ENCODE measurements at regions not wholly inside any gene's neighbourhood (a gene's known extent, or its start where the extent isn't known, plus 50 kb on each side); places are given as distances from the start of the nearest gene placed in this dataset.

DNA sequence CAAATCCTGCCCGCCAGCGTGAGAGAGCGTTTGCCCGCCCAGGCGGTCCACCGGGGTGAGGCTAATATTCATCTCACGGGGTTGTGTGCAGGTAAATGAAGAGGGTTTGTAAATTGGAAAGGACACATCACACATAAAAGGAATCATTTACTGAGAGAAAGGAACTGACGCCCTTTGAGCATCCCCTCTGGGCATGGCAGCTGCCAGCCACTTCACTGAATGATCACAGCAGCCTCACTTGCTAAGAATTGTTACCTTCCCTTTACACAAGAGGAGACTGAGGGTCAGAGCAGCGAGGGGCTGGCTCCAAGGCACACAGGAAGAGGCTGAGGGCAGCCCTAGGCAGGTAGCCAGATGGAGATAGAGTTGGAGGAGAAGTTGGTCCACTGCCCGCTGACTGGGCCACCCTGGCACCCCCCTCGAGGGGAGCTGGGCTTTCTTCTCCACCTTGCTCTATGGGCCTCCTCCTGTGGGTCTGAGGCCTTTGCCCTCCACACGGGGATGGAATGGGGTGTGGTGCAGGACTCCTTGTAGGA, 96.0 kb downstream of the FOXD2 start:
- Mint-ChIP-seq H3K9me3 (peaks cover 9% of the 10 kb centered on the region), H3K36me3 (peaks cover 6% of the 10 kb centered on the region), H3K4me3 (peak overlapping the region; percentile 65), H3K4me1 (peaks cover 33% of the 10 kb centered on the region), H3K27ac (no peak overlapping the region; the same call in 1 of the 2 replicates), H3K27me3 (ENCODE audit: low read depth) (peaks cover 32% of the 10 kb centered on the region)
- no peak for DNase-seq (ENCODE audit: low spot score)
- 0 out of 2 replicates have a peak, but pooled peaks have one; percentile 5 for TF ChIP-seq GTF2I (CRISPR knock-in tag; conservative IDR thresholded peaks at IDR 0.05)
- TF ChIP-seq SP1 (CRISPR knock-in tag; conservative IDR thresholded peaks at IDR 0.05), result no peak
- ATAC-seq, result peak; percentile 23
- CTCF ChIA-PET, result interaction anchor here (1.0 to 3.2 kb wide), 10 partner anchors 12 to 192 kb away, joined by 3 to 20 read pairs (median 6); partner anchors contain the start of gene FOXD2
- POLR2A ChIA-PET, result no interaction called here

DNA sequence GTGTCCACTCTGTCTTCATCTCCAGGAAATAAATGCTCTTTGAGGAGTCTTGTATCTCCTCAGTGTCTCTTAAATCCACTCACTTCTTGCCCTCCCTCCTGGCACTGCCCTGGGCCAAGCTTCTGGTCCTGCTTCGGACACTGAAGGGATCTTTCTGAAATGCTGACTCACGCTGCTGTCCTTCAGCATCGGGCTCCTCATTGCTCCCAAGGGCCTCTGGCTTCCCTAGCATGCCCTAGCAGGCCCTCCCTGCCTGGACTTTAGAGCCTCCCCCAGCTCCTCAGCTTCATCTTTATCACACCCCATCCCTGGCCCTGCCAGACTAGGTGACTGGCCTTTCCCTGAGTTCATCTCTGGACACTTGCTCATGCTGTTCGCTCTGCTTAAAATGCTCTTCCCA, 96.6 kb downstream of the FOXD2 start:
- TF ChIP-seq, protein P1, sequence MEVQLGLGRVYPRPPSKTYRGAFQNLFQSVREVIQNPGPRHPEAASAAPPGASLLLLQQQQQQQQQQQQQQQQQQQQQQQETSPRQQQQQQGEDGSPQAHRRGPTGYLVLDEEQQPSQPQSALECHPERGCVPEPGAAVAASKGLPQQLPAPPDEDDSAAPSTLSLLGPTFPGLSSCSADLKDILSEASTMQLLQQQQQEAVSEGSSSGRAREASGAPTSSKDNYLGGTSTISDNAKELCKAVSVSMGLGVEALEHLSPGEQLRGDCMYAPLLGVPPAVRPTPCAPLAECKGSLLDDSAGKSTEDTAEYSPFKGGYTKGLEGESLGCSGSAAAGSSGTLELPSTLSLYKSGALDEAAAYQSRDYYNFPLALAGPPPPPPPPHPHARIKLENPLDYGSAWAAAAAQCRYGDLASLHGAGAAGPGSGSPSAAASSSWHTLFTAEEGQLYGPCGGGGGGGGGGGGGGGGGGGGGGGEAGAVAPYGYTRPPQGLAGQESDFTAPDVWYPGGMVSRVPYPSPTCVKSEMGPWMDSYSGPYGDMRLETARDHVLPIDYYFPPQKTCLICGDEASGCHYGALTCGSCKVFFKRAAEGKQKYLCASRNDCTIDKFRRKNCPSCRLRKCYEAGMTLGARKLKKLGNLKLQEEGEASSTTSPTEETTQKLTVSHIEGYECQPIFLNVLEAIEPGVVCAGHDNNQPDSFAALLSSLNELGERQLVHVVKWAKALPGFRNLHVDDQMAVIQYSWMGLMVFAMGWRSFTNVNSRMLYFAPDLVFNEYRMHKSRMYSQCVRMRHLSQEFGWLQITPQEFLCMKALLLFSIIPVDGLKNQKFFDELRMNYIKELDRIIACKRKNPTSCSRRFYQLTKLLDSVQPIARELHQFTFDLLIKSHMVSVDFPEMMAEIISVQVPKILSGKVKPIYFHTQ (CRISPR knock-in tag; IDR thresholded peaks at IDR 0.05), result no peak
- TF ChIP-seq NFE2L1 (CRISPR knock-in tag; IDR thresholded peaks at IDR 0.05), result 0 out of 2 replicates have a peak, but pooled peaks have one; percentile 50
- H3K4me1 Mint-ChIP-seq, result peaks cover 33% of the 10 kb centered on the region
- peaks cover under 1% of the 10 kb centered on the region for H3K36me3 Mint-ChIP-seq
- peaks cover 27% of the 10 kb centered on the region for H3K27me3 Mint-ChIP-seq (ENCODE audit: low read depth)
- ChIA-PET CTCF (interaction anchor here (1.1 to 3.2 kb wide), 5 partner anchors 11 to 192 kb away, joined by 5 to 20 read pairs (median 10); no protein-coding TSS in a partner anchor), POLR2A (no interaction called here)
- no peak for DNase-seq (ENCODE audit: low spot score)
- H3K4me3 Mint-ChIP-seq, result peak overlapping the region; percentile 65
- ATAC-seq, result no peak
- peaks cover 3% of the 10 kb centered on the region for H3K9me3 Mint-ChIP-seq
- no peak overlapping the region for H3K27ac Mint-ChIP-seq

DNA sequence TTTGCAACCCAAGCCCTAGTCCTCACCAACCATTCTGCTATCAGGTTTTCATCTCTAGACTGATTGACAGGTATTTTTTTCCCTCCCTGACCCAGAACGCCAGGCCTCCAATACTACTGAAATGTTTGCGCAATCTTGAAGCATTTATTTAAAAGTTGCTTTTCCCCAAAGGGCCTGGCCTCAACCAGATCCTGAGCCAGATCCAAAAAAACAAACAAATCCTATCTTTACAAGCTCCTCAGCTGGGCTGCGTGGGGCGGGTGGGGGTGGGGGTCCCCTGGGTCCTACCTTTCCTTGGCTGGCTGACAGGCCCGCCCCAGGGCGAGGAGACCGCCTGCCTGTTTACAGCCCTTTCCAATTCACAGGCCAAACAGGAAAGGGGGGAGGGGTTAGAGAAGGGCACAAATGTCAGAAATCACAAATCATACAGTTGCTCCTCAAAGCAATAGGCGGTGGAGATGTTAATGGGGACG, 98.8 kb downstream of the FOXD2 start:
- peaks cover 6% of the 10 kb centered on the region for H3K36me3 Mint-ChIP-seq
- no peak overlapping the region for H3K4me3 Mint-ChIP-seq
- TF ChIP-seq EMX1 (CRISPR knock-in tag; IDR thresholded peaks at IDR 0.05), result no peak
- TF ChIP-seq, protein P2, sequence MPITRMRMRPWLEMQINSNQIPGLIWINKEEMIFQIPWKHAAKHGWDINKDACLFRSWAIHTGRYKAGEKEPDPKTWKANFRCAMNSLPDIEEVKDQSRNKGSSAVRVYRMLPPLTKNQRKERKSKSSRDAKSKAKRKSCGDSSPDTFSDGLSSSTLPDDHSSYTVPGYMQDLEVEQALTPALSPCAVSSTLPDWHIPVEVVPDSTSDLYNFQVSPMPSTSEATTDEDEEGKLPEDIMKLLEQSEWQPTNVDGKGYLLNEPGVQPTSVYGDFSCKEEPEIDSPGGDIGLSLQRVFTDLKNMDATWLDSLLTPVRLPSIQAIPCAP (CRISPR knock-in tag; IDR thresholded peaks at IDR 0.05), result no peak
- TF ChIP-seq, protein P3, sequence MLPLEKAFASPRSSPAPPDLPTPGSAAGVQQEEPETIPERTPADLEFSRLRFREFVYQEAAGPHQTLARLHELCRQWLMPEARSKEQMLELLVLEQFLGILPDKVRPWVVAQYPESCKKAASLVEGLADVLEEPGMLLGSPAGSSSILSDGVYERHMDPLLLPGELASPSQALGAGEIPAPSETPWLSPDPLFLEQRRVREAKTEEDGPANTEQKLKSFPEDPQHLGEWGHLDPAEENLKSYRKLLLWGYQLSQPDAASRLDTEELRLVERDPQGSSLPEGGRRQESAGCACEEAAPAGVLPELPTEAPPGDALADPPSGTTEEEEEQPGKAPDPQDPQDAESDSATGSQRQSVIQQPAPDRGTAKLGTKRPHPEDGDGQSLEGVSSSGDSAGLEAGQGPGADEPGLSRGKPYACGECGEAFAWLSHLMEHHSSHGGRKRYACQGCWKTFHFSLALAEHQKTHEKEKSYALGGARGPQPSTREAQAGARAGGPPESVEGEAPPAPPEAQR (CRISPR knock-in tag; IDR thresholded peaks at IDR 0.05), result no peak
- TF ChIP-seq ZBTB21 (CRISPR knock-in tag; IDR thresholded peaks at IDR 0.05; ENCODE audit: borderline replicate concordance), result no peak
- no peak for TF ChIP-seq MYBL2 (CRISPR knock-in tag; IDR thresholded peaks at IDR 0.05)
- TF ChIP-seq, protein P4, sequence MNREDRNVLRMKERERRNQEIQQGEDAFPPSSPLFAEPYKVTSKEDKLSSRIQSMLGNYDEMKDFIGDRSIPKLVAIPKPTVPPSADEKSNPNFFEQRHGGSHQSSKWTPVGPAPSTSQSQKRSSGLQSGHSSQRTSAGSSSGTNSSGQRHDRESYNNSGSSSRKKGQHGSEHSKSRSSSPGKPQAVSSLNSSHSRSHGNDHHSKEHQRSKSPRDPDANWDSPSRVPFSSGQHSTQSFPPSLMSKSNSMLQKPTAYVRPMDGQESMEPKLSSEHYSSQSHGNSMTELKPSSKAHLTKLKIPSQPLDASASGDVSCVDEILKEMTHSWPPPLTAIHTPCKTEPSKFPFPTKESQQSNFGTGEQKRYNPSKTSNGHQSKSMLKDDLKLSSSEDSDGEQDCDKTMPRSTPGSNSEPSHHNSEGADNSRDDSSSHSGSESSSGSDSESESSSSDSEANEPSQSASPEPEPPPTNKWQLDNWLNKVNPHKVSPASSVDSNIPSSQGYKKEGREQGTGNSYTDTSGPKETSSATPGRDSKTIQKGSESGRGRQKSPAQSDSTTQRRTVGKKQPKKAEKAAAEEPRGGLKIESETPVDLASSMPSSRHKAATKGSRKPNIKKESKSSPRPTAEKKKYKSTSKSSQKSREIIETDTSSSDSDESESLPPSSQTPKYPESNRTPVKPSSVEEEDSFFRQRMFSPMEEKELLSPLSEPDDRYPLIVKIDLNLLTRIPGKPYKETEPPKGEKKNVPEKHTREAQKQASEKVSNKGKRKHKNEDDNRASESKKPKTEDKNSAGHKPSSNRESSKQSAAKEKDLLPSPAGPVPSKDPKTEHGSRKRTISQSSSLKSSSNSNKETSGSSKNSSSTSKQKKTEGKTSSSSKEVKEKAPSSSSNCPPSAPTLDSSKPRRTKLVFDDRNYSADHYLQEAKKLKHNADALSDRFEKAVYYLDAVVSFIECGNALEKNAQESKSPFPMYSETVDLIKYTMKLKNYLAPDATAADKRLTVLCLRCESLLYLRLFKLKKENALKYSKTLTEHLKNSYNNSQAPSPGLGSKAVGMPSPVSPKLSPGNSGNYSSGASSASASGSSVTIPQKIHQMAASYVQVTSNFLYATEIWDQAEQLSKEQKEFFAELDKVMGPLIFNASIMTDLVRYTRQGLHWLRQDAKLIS (CRISPR knock-in tag; IDR thresholded peaks at IDR 0.05; ENCODE audit: borderline replicate concordance), result no peak
- TF ChIP-seq, protein P5, sequence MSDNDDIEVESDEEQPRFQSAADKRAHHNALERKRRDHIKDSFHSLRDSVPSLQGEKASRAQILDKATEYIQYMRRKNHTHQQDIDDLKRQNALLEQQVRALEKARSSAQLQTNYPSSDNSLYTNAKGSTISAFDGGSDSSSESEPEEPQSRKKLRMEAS (CRISPR knock-in tag; IDR thresholded peaks at IDR 0.05), result no peak
- TF ChIP-seq, protein P6, sequence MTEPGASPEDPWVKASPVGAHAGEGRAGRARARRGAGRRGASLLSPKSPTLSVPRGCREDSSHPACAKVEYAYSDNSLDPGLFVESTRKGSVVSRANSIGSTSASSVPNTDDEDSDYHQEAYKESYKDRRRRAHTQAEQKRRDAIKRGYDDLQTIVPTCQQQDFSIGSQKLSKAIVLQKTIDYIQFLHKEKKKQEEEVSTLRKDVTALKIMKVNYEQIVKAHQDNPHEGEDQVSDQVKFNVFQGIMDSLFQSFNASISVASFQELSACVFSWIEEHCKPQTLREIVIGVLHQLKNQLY (CRISPR knock-in tag; IDR thresholded peaks at IDR 0.05), result no peak
- no peak for TF ChIP-seq TP53 (CRISPR knock-in tag; IDR thresholded peaks at IDR 0.05)
- ChIA-PET POLR2A (no interaction called here), CTCF (interaction anchor here (1.0 kb wide), 1 partner anchor 9 kb away, joined by 4 read pairs; no protein-coding TSS in a partner anchor)
- no peak overlapping the region for H3K27ac Mint-ChIP-seq
- no peak for DNase-seq (ENCODE audit: low spot score)
- peaks cover 25% of the 10 kb centered on the region for H3K27me3 Mint-ChIP-seq (ENCODE audit: low read depth)
- peaks cover 33% of the 10 kb centered on the region for H3K4me1 Mint-ChIP-seq
- peaks cover 7% of the 10 kb centered on the region for H3K9me3 Mint-ChIP-seq
- no peak for ATAC-seq

Measured in WTC11 (cell line).